ENCODE measurements at regions not wholly inside any gene's neighbourhood (a gene's known extent, or its start where the extent isn't known, plus 50 kb on each side); places are given as distances from the start of the nearest gene placed in this dataset.
"Not testable (repeated sequence)": the region's sequence is repeated elsewhere in the genome, so short reads cannot be mapped to it uniquely, and the experiment has no call there.

DNA sequence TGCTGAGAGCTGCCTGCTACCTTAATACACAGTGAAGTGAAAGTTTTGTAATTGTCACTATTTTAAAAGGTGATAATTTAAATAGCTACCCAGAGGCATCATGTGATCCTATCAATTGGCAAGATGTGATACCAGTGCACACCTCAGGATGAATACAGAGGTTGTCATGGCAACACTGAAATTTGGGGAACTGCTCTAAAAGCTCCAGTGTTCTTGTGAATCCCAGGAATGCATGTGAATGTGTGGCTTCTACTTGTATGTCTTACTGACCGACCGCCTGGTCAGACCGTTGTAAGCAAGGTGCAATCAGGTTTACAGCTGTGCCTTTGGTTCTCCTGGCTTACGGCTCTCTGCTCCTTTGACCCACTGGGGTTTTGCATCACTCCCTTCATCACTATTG lies 146.3 kb upstream of the GJE1 start:
- Mint-ChIP-seq H3K27me3 (ENCODE audit: low read depth) (no peaks in the 10 kb centered on the region), H3K27ac (no peak overlapping the region), H3K9me3 (no peaks in the 10 kb centered on the region), H3K4me3 (no peak overlapping the region), H3K4me1 (no peaks in the 10 kb centered on the region), H3K36me3 (ENCODE audit: low read depth) (no peaks in the 10 kb centered on the region)
- TF ChIP-seq, protein P1, sequence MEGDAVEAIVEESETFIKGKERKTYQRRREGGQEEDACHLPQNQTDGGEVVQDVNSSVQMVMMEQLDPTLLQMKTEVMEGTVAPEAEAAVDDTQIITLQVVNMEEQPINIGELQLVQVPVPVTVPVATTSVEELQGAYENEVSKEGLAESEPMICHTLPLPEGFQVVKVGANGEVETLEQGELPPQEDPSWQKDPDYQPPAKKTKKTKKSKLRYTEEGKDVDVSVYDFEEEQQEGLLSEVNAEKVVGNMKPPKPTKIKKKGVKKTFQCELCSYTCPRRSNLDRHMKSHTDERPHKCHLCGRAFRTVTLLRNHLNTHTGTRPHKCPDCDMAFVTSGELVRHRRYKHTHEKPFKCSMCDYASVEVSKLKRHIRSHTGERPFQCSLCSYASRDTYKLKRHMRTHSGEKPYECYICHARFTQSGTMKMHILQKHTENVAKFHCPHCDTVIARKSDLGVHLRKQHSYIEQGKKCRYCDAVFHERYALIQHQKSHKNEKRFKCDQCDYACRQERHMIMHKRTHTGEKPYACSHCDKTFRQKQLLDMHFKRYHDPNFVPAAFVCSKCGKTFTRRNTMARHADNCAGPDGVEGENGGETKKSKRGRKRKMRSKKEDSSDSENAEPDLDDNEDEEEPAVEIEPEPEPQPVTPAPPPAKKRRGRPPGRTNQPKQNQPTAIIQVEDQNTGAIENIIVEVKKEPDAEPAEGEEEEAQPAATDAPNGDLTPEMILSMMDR (IDR thresholded peaks at IDR 0.05; ENCODE audit: unreplicated experiment in 3 of 3) = no peak

DNA sequence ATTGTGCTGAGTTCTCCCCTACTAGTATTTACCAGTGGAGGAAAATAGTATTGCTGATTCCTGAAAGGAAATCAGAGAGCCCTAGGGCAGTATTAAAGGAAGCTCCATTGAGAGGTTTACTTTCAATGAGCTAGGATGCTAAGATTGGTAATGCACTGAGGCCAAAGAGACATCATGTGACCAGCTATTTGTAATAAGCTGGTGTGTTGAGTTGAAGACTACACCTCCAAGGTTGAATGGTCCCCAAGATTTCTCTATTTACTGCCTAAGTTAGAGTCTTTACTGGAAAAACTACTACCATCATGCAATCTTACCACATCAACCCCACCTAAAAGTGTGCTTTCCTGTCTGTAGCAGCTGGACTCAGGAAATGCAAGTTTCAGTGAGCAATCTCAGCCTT lies 151.5 kb upstream of the GJE1 start:
- Mint-ChIP-seq H3K36me3 (ENCODE audit: low read depth) (no peaks in the 10 kb centered on the region), H3K4me3 (no peak overlapping the region), H3K27me3 (ENCODE audit: low read depth) (no peaks in the 10 kb centered on the region), H3K9me3 (no peaks in the 10 kb centered on the region), H3K27ac (no peak overlapping the region), H3K4me1 (no peaks in the 10 kb centered on the region)
- TF ChIP-seq, protein P1 (IDR thresholded peaks at IDR 0.05; ENCODE audit: unreplicated experiment in 3 of 3) = no peak

DNA sequence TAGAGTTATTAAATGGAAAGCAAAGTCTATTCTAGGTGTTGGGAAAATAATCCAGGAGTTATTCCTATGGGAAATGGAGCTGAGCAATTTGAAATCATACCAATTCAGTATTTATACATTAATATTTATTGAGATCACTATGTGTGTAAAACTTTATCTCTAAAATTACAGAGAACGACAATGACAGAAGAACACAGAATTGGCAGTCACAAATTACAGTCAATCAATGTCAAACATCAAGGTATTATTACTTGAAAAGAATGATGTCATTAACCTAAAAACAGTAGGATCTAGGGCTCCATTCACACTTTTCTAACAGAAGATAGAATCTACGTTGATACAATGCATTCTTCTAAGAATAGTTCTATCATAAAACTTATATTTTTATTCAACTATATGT lies 154.9 kb upstream of the GJE1 start:
- Mint-ChIP-seq H3K4me3 (no peak overlapping the region), H3K4me1 (no peaks in the 10 kb centered on the region), H3K9me3 (no peaks in the 10 kb centered on the region), H3K27me3 (ENCODE audit: low read depth) (no peaks in the 10 kb centered on the region), H3K36me3 (ENCODE audit: low read depth) (no peaks in the 10 kb centered on the region), H3K27ac (no peak overlapping the region)
- TF ChIP-seq, protein P1 (IDR thresholded peaks at IDR 0.05; ENCODE audit: unreplicated experiment in 3 of 3) = no peak

DNA sequence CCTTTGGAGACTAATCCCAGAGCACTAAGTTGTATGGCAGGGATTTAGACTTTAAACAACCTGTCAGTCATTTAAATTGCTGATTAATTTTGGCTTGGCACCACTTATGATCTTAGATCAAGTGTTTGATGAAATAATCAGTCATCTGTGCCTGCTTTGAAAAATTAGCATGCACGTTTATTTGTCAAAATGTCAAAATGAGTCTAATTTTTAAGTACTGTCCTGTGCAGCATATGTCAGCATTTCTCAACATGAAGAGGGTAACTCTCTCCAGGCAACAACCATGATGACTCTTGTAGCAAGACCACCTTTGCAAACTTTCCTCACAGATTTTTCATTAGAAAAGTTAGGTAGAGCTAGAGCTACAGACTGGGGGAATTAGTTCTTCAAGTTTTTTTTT lies 155.7 kb upstream of the GJE1 start:
- Mint-ChIP-seq H3K36me3 (ENCODE audit: low read depth) (no peaks in the 10 kb centered on the region), H3K4me1 (no peaks in the 10 kb centered on the region), H3K9me3 (no peaks in the 10 kb centered on the region), H3K27me3 (ENCODE audit: low read depth) (no peaks in the 10 kb centered on the region), H3K27ac (no peak overlapping the region), H3K4me3 (no peak overlapping the region)
- TF ChIP-seq, protein P1 (IDR thresholded peaks at IDR 0.05; ENCODE audit: unreplicated experiment in 3 of 3) = no peak

DNA sequence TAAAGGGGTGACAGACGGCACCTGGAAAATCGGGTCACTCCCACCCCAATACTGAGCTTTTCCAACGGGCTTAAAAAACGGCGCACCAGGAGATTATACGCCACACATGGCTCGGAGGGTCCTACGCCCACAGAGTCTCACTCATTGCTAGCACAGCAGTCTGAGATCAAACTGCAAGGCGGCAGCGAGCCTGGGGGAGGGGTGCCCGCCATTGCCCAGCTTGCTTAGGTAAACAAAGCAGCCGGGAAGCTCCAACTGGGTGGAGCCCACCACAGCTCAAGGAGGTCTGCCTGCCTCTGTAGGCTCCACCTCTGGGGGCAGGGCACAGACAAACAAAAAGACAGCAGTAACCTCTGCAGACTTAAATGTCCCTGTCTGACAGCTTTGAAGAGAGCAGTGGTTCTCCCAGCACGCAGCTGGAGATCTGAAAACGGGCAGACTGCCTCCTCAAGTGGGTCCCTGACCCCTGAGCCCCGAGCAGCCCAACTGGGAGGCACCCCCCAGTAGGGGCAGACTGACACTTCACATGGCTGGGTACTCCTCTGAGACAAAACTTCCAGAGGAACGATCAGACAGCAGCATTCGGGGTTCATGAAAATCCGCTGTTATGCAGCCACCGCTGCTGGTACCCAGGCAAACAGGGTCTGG lies 162.8 kb upstream of the GJE1 start:
- not testable (repeated sequence) for H3K36me3 Mint-ChIP-seq (ENCODE audit: low read depth); H3K4me3 Mint-ChIP-seq; H3K4me1 Mint-ChIP-seq; H3K27me3 Mint-ChIP-seq (ENCODE audit: low read depth); H3K9me3 Mint-ChIP-seq; H3K27ac Mint-ChIP-seq

DNA sequence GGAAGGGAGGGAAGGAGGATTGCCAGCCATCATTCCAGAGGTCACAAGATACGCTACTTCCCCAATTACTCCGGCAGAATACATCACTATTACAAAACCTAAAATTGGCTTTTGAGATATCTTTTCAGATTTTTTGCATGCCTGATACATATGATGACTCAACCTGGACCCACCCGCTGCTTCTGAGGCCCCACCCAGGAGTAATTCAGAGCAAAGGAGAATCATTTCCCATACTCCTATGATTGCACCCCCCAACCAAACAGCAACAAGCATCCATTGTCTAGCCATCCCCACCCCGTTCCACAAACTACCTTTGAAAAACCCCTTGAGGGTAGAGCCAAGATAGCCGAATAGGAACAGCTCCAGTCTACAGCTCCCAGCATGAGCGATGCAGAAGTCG lies 163.5 kb upstream of the GJE1 start:
- no peaks in the 10 kb centered on the region for H3K27me3 Mint-ChIP-seq (ENCODE audit: low read depth)

More for the DNA sequence above, 163.5 kb upstream of the GJE1 start:
- Mint-ChIP-seq H3K36me3 (ENCODE audit: low read depth) (no peaks in the 10 kb centered on the region), H3K4me3 (no peak overlapping the region), H3K4me1 (peaks cover 9% of the 10 kb centered on the region), H3K9me3 (peaks cover 8% of the 10 kb centered on the region), H3K27ac (no peak overlapping the region)
- TF ChIP-seq, protein P1 (IDR thresholded peaks at IDR 0.05; ENCODE audit: unreplicated experiment in 3 of 3) = no peak

All from nephron (organoid).